Osteocyte (in vitro differentiated cells): ENCODE measurements at regions not wholly inside any gene's neighbourhood (a gene's known extent, or its start where the extent isn't known, plus 50 kb on each side); places are given as distances from the start of the nearest gene placed in this dataset.

Experiments
- DNase-seq: peaks from one replicate; pipeline ENCODE4 v3.0.0; 2021; ENCODE audit warnings: mixed read lengths; ENCODE audit not compliant: unreplicated experiment; ENCODE audit errors: extremely low spot score
- H3K27ac Mint-ChIP-seq: one replicate; pipeline ENCODE4 v1.8.0; 2021; ENCODE audit warnings: mild to moderate bottlenecking, mixed read lengths; ENCODE audit not compliant: unreplicated experiment
- H3K27me3 Mint-ChIP-seq: one replicate; pipeline ENCODE4 v1.8.0; 2021; ENCODE audit warnings: mixed read lengths; ENCODE audit not compliant: unreplicated experiment
- H3K36me3 Mint-ChIP-seq: one replicate; pipeline ENCODE4 v1.8.0; 2021; ENCODE audit warnings: mixed read lengths; ENCODE audit not compliant: unreplicated experiment
- H3K4me1 Mint-ChIP-seq: one replicate; pipeline ENCODE4 v1.8.0; 2021; ENCODE audit warnings: mixed read lengths; ENCODE audit not compliant: unreplicated experiment
- H3K4me3 Mint-ChIP-seq: one replicate; pipeline ENCODE4 v1.8.0; 2021; ENCODE audit warnings: mild to moderate bottlenecking, moderate library complexity, mixed read lengths; ENCODE audit not compliant: unreplicated experiment
- H3K9me3 Mint-ChIP-seq: one replicate; pipeline ENCODE4 v1.8.0; 2021; ENCODE audit warnings: mixed read lengths; ENCODE audit not compliant: unreplicated experiment
- CTCF ChIP-seq: fragments of 200-600 bp; sonication (generic); IDR thresholded peaks from 2 replicates; pipeline ENCODE4 v1.5.0; 2021; ENCODE audit warnings: antibody characterized with exemption, mild to moderate bottlenecking, moderate library complexity

GRCh38 chr4:17313194-17313593, 198.7 kb downstream of the QDPR start:
- H3K4me3 Mint-ChIP-seq: no peak overlapping the region
- H3K36me3 Mint-ChIP-seq: no peaks in the 10 kb centered on the region
- H3K9me3 Mint-ChIP-seq: no peaks in the 10 kb centered on the region
- no peak overlapping the region for H3K27ac Mint-ChIP-seq
- TF ChIP-seq CTCF: no peak
- DNase-seq: no peak
- H3K4me1 Mint-ChIP-seq: peaks cover 18% of the 10 kb centered on the region
- H3K27me3 Mint-ChIP-seq: no peaks in the 10 kb centered on the region

GRCh38 chr4:17310269-17310652, 201.6 kb downstream of the QDPR start:
- H3K9me3 Mint-ChIP-seq: peaks cover 15% of the 10 kb centered on the region
- H3K4me1 Mint-ChIP-seq: peaks cover 12% of the 10 kb centered on the region
- H3K27me3 Mint-ChIP-seq: no peaks in the 10 kb centered on the region
- no peak for DNase-seq
- H3K36me3 Mint-ChIP-seq: no peaks in the 10 kb centered on the region
- no peak for TF ChIP-seq CTCF
- no peak overlapping the region for H3K27ac Mint-ChIP-seq
- H3K4me3 Mint-ChIP-seq: no peak overlapping the region

GRCh38 chr4:17309567-17310268, 202.2 kb downstream of the QDPR start:
- Mint-ChIP-seq H3K4me1 (peaks cover 12% of the 10 kb centered on the region), H3K36me3 (no peaks in the 10 kb centered on the region), H3K4me3 (no peak overlapping the region), H3K27me3 (no peaks in the 10 kb centered on the region), H3K9me3 (peaks cover 15% of the 10 kb centered on the region), H3K27ac (peak overlapping the region; percentile 32)
- DNase-seq: no peak
- TF ChIP-seq CTCF: no peak

- Mint-ChIP-seq H3K27me3 (peaks cover 4% of the 10 kb centered on the region), H3K4me1 (no peaks in the 10 kb centered on the region), H3K4me3 (no peak overlapping the region), H3K36me3 (no peaks in the 10 kb centered on the region), H3K9me3 (peaks cover 5% of the 10 kb centered on the region), H3K27ac (no peak overlapping the region)
- no peak for TF ChIP-seq CTCF
- DNase-seq: no peak
Measured at GRCh38 chr4:17301869-17302268, 210.0 kb downstream of the QDPR start.

- H3K9me3 Mint-ChIP-seq: no peaks in the 10 kb centered on the region
- no peak overlapping the region for H3K27ac Mint-ChIP-seq
Measured at GRCh38 chr4:17301266-17301665, 210.6 kb downstream of the QDPR start.

More at GRCh38 chr4:17301266-17301665, 210.6 kb downstream of the QDPR start:
- Mint-ChIP-seq H3K4me3 (no peak overlapping the region), H3K4me1 (no peaks in the 10 kb centered on the region), H3K36me3 (no peaks in the 10 kb centered on the region), H3K27me3 (peaks cover 4% of the 10 kb centered on the region)
- DNase-seq: no peak
- TF ChIP-seq CTCF: no peak
